ENCODE measurements at regions not wholly inside any gene's neighbourhood (a gene's known extent, or its start where the extent isn't known, plus 50 kb on each side); places are given as distances from the start of the nearest gene placed in this dataset.
"Not testable (repeated sequence)": the region's sequence is repeated elsewhere in the genome, so short reads cannot be mapped to it uniquely, and the experiment has no call there.

- intact Hi-C loops (cut with micrococcal nuclease), result no loop called here
Measured at GRCh38 chr13:108082481-108082880, 132.9 kb downstream of the LIG4 start.

GRCh38 chr13:108077284-108077683 is 138.1 kb downstream of the LIG4 start:
- intact Hi-C loops (cut with micrococcal nuclease), result no loop called here

DNA sequence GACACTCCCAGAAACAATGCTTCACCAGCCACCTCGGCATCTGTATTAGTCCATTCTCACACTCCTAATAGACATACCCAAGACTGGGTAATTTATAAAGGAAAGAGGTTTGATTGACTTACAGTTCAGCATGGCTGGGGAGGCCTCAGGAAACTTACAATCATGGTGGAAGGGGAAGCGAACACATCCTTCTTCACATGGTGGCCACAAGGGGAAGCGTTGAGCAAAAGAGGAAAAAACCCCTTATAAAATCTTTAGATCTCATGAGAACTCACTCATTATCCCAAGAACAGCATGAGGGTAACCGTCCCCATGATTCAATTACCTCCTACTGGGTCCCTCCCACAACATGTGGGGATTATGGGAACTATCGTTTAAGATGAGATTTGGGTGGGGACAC is 140.9 kb downstream of the LIG4 start:
- intact Hi-C loops (cut with micrococcal nuclease), result not testable (repeated sequence)

GRCh38 chr13:108070925-108071324 is 144.4 kb downstream of the LIG4 start:
- intact Hi-C loops (cut with micrococcal nuclease), result no loop called here

- intact Hi-C loops (cut with micrococcal nuclease), result no loop called here
Measured at GRCh38 chr13:108070491-108070890, 144.8 kb downstream of the LIG4 start.

- intact Hi-C loops (cut with micrococcal nuclease), result no loop called here
Measured at GRCh38 chr13:108069521-108070210, 145.7 kb downstream of the LIG4 start.

DNA sequence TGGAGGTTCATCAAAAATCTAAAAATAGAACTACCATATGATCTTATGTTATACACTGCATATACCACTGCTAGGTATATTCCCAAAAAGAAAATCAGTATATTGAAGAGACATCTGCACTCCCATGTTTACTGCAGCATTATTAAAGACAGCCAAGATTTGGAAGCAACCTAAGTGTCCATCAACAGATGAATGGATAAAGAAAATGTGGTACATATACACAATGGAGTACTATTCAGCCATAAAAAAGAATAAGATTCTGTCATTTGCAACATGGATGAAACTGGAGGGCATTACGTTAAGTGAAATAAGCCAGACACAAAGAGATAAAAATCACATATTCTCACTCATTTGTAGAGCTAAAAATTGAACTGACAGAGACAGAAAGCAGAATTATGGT is 151.0 kb downstream of the LIG4 start:
- intact Hi-C loops (cut with micrococcal nuclease), result not testable (repeated sequence)

- intact Hi-C loops (cut with micrococcal nuclease), result no loop called here
Measured at GRCh38 chr13:108060111-108060510, 155.2 kb downstream of the LIG4 start.

GRCh38 chr13:108056278-108056677 is 159.1 kb downstream of the LIG4 start:
- intact Hi-C loops (cut with micrococcal nuclease), result no loop called here

- intact Hi-C loops (cut with micrococcal nuclease), result no loop called here
Measured at GRCh38 chr13:108049211-108049610, 166.1 kb downstream of the LIG4 start.

DNA sequence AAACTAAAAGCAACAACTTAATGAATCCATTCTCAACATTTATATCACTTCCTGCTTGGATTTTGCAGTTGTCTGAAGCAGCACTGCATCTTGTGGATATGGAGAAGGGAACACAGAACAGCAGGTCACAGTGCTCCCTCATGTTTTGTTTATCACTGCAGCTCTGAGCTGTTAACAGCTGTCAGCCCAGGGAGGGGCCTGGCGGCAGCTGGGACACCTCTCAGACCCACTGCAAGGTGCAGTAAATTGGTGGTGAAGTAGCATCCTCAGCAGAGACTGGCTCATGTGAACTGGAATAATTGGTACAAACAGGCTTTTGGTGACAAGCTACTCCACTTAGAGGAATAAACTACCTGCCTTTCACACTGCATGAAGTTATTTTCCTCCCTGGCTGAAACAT is 170.4 kb downstream of the LIG4 start:
- intact Hi-C loops (cut with micrococcal nuclease), result no loop called here

- intact Hi-C loops (cut with micrococcal nuclease), result not testable (repeated sequence)
Measured at GRCh38 chr13:108042866-108043265, 172.5 kb downstream of the LIG4 start.

DNA sequence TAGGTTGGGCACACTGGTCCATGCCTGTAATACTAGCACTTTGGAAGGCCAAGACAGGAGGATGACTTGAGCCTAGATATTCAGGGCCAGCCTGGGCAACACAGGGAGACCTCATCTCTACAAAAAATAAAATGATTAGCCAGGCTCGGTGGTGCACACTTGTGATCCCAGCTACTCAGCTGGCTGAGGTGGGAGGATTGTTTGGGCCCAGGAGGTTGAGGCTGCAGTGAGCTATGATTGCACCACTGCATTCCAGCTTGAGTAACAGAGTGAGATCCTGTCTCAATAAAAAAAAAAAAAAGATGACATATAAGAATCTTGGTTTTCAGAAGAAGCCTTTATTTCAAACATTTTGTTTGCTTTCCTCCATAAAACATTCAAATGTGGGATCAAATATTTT is 178.0 kb downstream of the LIG4 start:
- intact Hi-C loops (cut with micrococcal nuclease), result no loop called here

- intact Hi-C loops (cut with micrococcal nuclease), result no loop called here
Measured at GRCh38 chr13:108036411-108036932, 178.9 kb downstream of the LIG4 start.

GRCh38 chr13:108034909-108035410 is 180.4 kb downstream of the LIG4 start:
- intact Hi-C loops (cut with micrococcal nuclease), result no loop called here

GRCh38 chr13:108033800-108034707 is 181.3 kb downstream of the LIG4 start:
- intact Hi-C loops (cut with micrococcal nuclease), result no loop called here

GRCh38 chr13:108031865-108032264 is 183.5 kb downstream of the LIG4 start:
- intact Hi-C loops (cut with micrococcal nuclease), result no loop called here

GRCh38 chr13:108030769-108031168 is 184.6 kb downstream of the LIG4 start:
- intact Hi-C loops (cut with micrococcal nuclease), result no loop called here

DNA sequence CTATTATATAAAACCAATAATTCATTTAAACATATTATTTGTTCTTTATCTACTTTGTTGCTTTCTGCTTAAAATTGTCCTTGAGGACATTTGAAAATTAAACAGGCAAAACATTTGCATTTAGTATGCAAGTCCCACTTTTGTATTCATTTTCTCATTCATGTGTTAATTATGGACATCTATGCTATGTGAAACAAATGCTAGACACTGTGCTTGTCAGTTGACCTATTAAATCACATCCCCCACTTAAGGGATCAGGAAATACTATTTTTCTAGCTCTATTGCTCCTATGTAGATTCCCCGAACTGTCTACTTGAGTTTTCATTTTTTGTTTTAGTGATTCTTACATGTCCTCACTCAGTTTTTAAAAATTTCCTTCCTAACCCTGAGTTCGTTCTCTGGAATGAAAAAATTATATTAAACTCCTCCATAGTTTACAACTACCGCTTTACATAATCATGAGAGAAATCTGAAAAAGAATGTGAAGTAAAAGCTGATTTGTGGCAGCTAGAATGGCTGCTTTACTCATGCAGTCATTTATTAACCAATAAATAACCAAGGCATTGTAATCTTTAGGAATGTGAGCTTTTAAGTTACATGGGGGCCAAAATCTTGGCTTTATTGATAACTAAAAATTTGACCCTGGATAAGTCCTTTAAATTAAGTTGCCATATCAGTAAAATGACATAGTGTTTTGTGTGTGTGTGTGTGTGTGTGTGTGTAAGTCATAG is 188.5 kb downstream of the LIG4 start:
- intact Hi-C loops (cut with micrococcal nuclease), result no loop called here

GRCh38 chr13:108020027-108020426 is 195.3 kb downstream of the LIG4 start:
- intact Hi-C loops (cut with micrococcal nuclease), result no loop called here

GRCh38 chr13:108018371-108018870 is 196.9 kb downstream of the LIG4 start:
- intact Hi-C loops (cut with micrococcal nuclease), result no loop called here
